ENCODE measurements at regions not wholly inside any gene's neighbourhood (a gene's known extent, or its start where the extent isn't known, plus 50 kb on each side); places are given as distances from the start of the nearest gene placed in this dataset.
"Not testable (repeated sequence)": the region's sequence is repeated elsewhere in the genome, so short reads cannot be mapped to it uniquely, and the experiment has no call there.

- DNase-seq (ENCODE audit: low spot score) = not testable (repeated sequence)
Observed at GRCh38 chr2:91598519-91598918, 2907.0 kb downstream of the RPIA start.

- DNase-seq (ENCODE audit: low spot score) = not testable (repeated sequence)
Observed at GRCh38 chr2:91599000-91599399, 2907.5 kb downstream of the RPIA start.

DNA sequence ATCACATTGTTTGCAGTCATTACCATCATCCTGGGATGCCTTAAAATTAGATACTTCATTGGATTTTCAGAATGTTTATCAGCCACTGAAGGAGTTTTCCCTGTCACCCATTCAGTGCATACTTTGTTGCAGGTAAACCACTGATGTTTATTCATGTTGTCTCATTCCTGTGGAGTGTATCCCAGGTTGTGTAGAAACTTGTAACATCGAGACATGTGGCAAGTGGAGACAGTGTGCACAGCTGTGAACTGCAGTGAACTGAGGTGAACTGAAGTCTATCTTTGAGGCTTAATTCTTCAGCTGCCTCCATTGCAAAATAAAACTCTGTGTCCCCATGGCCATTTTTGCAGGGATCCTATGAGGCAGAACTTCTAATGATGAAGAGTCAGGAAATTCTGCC, 2911.4 kb downstream of the RPIA start:
- DNase-seq (ENCODE audit: low spot score) = not testable (repeated sequence)

DNA sequence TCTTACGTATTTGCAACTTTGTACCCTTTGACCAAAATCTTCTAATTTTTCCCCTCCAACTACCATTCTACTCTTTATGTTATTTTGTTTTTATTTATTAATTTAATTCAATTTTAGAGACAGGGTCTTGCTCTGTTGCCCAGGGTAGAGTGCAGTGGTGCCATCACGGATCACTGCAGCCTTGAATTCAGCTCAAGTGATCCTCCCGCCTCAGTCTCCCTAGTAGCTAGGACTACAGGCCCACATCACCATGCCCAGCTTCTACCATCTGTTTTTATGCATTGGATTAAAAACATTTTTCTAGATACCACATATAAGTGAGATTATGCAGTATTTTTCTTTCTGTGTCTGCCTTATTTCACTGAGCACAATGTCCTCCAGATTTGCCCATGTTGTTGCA, 2912.5 kb downstream of the RPIA start:
- not testable (repeated sequence) for DNase-seq (ENCODE audit: low spot score)

- not testable (repeated sequence) for DNase-seq (ENCODE audit: low spot score)
Observed at GRCh38 chr2:91604629-91605028, 2913.2 kb downstream of the RPIA start.

DNA sequence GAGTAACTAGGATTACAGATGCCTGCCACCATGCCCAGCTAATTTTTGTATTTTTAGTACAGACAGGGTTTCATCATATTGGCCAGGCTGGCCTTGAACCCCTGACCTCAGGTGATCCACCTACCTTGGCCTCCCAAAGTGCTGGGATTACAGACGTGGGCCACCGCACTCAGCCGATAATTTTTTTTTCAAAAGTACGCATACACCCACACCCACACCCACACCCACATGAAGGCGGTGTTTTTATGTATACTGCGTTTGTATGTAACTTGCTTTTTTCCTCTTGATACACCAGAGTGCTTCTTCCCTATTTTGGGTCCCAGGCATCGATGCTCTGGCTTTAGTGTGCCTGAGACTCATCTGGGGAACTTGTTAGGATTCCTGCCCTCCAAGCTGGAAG, 2932.3 kb downstream of the RPIA start:
- not testable (repeated sequence) for DNase-seq (ENCODE audit: low spot score)

DNA sequence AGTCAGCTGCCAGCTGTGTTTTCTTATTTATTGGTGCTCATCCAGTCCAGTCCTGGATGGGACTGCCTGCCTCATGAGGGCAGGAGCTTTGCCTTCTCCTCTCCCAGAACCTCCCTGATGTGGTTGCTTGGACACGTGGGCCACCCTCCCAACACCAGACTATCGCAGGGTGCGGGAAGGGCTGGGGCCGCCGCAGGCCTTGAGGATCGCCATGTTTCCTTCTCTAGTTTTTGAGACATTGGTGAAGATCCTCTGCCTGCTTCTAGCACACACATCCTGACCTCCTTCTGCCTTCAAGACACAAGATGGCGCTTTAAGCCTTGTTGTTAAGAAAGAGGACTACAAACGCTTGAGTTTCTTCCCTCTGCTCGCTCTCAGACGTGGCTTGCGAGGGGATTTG, 2937.0 kb downstream of the RPIA start:
- DNase-seq (ENCODE audit: low spot score) = not testable (repeated sequence)

GRCh38 chr2:91657193-91657592, 2965.7 kb downstream of the RPIA start:
- not testable (repeated sequence) for DNase-seq (ENCODE audit: low spot score)

- not testable (repeated sequence) for DNase-seq (ENCODE audit: low spot score)
Observed at GRCh38 chr2:91658336-91658735, 2966.9 kb downstream of the RPIA start.

DNA sequence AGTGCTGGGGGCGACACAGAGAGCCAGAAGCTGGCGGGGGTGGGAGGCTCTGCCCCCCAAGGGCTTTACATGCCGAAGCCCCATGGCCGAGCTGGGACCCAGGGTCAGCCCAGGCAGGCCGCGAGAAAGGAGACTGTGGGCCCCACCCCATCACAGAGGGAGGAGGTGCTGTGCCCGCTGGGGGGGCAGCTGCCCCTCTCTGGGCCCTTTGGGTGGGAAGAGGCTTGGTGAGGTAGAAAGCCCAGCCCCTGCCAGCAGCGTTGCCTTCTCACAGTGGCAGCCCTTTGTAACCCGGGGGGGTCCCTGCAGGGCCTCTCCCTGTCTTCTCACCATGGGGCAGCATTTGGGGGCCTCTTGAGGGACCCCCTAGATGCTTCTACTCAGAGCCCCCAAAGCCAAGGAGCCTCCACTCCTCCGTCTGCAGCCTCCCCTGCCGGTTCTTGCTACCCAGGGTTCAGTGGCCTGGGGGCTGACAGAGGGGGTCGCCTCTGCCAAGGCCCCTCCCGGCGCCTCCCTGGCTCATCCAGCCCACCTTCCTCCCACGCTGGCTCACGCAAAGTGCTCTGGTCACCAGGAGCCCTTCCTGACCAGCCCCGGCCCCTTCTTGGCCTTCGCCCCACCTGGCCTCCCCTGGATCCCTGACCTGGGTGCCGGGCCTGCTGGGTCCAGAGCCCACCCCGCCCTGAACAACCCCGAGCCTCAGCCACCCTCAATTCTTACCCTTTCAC, 2967.9 kb downstream of the RPIA start:
- not testable (repeated sequence) for DNase-seq (ENCODE audit: low spot score)

DNA sequence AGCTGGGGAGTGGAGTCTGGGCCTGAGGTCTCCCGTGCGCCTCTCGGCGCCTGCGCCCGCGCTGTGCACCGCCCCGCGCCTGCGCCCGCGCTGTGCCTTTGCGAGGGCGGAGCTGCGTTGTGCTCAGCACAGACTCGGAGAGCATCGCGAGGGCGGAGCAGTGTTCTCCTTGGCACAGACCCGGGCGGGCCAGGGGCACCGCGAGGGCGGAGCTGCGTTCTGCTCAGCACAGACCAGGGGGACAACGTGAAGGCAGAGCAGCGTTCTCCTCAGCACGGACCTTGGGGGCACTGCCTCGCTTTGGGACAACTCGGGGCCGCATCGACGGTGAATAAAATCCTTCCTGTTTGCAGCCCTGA, 2968.4 kb downstream of the RPIA start:
- DNase-seq (ENCODE audit: low spot score) = not testable (repeated sequence)

GRCh38 chr2:91667341-91667740, 2975.9 kb downstream of the RPIA start:
- not testable (repeated sequence) for DNase-seq (ENCODE audit: low spot score)

DNA sequence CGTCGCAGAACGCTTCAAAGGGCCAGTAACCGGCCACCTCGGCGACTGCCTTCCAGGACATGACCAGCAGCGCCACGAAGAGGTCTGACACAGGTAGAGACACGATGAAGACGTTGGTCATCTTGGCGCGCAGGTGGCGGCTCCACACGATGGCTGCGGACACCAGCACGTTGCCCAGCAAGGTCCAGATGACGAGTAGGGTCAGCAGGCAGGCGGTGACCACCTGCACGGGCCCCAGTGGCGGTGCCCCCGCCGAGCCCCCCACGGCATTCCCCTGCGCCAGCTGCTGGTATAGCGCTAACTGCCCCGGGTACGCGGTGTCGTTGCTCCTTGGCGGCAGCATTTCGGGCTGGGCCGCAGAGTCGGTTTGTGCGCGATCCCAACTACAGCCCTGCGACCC, 2994.1 kb downstream of the RPIA start:
- not testable (repeated sequence) for DNase-seq (ENCODE audit: low spot score)

GRCh38 chr2:91686046-91686445, 2994.6 kb downstream of the RPIA start:
- DNase-seq (ENCODE audit: low spot score) = not testable (repeated sequence)
